Activated T-helper 1 cell treated with anti-CD3 and anti-CD28 coated beads, Interleukin-2, amount 50 U/mL, for 16 hours (primary cell): ENCODE measurements at regions not wholly inside any gene's neighbourhood (a gene's known extent, or its start where the extent isn't known, plus 50 kb on each side); places are given as distances from the start of the nearest gene placed in this dataset.

ENCODE experiments used
- DNase-seq, 2 donors: peaks; one replicate each; pipeline ENCODE4 v3.0.0-alpha.2; 2020; ENCODE audit warnings: low read depth in 1 of 2, low spot score in 1 of 2

DNA sequence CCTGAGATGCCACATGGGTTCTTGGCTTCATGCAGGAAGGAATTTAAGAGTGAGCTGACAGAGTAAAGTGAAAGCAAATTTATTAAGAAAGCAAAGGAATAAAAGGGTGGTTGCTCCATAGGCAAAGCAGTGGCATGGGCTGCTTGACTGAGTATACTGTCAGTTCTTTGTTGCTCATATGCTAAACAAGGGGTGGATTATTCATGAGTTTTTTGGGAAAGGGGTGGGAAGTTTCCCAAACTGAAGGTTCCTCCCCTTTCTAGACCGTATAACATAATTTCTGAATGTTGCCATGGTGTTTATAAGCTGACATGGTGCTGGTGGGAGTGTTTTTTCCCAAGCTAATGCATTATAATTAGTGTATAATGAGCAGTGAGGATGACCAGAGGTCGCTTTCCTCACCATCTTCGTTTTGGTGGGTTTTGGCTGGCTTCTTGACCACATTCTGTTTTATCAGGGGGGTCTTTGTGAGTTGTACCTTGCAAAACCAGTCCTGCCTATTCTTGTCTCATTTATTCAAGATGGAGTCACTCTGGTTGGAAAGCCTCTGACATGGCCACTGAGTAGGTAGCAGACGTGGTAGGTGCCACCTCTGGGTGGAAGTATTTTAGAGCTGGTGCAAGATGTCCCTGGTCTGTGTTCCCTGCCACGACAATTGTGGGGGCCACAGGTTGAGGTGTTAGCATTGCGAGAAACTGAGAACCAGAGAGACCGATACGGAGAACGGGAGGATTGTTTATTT is 107.5 kb upstream of the SDK1 start:
- DNase-seq, result no peak

DNA sequence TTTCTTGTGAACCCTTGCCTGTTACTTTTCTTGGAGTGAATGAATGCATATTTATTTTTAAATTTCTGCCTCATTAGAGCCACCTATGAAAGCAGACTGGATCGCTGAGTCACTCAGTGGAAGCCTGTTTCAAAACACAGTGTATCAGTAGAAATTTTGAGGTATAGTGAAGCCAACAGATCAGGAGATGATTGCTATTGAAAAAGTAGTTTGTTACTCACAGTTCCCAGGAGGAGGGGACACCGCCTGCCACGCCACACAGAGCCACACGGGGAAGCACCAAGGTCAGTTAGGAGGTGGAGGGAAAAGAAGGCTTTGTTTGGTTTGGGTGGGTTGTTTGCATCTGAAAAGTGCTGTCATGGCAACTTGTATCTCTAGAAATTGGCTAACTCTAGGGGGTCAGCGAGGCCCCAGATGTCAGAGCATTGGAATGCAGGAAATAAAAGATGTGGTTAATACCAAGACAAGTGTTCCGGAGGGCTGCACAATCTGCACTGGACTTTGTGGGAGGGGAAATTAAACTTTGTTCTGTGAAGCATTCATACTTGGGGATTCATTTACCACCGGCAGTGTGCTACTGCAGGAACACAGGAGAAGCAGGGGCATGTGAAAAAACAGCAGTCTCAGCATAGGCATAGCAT is 106.4 kb upstream of the SDK1 start:
- DNase-seq, result no peak

DNA sequence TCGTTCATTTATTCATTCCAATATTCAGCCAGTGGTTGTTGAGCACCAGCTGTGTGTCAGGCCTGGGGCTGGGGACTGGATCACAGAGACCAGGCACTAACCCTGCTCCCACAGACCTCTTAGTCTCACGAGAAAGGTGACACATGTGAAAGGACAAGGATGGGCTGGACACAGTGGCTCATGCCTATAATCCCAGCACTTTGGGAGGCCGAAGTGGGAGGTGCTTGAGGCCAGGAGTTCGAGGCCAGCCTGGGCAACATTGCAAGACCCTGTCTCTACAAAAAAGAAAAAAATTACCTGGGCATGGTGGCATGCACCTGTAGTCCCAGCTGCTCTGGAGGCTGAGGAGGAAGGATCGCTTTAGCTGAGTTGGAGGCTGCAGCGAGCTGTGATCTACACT is 105.9 kb upstream of the SDK1 start:
- no peak for DNase-seq

DNA sequence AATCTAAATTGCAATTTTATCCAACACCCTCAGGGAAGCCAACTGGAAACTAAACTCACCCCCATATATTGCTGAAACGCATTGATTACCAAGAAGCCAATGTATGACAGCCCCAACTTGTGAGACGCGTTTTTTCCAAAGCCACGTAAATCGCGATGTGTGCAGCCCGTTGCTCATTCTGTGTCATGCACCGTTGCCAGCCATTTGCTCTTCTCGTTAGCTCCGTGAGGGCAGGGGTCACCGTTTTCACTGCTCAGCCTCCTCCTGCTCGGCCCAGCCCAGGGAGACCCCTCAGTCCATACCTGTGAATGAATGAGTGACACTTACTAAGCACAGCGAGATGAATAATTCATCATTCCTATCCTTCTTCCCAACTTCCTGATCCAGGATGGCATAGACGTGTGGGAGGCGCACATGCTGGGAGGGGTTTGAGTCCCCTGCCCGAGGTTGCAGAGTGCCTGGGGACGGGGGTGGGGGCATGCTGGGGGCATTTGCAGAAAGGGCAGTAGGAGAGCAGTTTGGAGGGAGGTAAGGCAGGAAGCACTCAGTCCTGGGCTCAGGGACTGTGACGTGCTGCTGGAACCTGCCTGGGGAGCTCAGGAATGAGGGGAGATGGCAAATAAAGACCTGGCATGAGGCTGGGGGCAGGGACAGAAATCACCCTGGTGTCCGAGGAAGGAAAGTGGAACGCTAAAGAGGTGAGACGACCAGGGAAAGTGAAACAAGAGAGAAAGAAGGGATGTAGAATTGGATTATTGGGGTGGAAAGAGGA is 104.2 kb upstream of the SDK1 start:
- DNase-seq, result no peak

DNA sequence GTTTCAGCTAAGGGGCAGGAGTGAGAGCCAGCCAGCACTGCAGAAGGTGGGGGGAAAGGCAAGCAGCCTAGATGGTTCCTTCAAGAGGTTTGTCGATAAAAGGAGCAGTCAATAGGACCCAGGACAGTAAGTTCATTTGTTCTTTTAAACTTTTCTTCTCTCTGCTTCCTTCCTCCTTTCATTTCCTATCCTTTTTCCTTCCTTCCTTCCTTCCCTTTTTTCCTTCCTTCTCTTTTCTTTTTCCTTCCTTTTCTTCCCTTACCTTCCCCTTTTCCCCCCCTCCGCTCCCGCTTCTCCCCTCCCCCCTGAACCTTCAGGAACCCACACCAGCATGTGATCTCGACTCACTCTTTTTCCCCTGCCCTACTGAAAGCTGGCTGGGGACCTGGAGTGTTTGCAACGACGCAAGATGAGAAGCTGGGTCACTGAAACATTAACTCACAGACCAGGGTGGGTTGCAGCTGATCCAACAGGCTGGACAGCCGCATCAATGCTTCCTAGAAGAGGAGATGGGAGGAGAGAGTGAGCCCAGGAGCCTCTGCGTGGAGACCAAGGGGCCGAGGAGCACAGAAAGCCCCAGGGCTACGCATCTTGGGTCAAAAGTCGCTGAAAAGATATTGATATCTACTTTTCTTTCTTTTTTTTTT is 103.4 kb upstream of the SDK1 start:
- no peak for DNase-seq

DNA sequence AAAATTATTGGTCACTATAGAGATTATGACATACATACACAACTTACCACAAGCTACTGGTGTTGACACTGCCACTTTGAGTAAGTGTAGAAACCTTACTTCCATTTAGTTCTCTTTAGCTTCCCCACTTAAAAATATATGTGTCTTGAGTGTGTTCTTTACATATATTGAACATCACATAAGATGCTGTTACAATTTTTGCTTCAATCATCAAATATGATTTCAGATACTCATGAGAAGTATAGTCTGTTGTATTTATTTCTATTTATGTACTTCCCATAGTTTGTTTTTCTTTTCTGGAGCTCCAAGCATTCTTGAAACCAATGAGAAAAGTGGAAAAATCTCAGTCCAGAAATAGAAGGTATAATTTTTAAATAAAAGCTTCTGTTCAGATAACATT is 102.7 kb upstream of the SDK1 start:
- no peak for DNase-seq

DNA sequence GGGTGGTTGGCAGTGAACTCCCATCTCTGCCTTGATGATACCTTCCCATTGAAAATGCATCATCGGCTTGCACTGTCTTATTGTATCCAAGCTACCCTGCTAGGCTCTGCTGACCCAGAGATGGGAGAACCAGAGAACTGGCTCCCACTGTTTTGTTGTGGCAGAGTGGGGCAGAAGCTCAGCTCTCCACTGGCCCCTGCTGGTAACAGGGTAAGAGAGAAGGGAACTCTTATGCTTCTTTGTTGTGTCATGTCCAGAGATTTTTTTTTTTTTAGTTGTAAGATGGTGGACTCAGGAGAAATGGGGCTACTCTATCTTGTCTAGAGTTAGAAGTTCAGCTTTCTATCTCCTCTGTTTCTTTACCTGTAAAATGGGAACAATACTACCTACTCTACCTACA is 100.5 kb upstream of the SDK1 start:
- no peak for DNase-seq

DNA sequence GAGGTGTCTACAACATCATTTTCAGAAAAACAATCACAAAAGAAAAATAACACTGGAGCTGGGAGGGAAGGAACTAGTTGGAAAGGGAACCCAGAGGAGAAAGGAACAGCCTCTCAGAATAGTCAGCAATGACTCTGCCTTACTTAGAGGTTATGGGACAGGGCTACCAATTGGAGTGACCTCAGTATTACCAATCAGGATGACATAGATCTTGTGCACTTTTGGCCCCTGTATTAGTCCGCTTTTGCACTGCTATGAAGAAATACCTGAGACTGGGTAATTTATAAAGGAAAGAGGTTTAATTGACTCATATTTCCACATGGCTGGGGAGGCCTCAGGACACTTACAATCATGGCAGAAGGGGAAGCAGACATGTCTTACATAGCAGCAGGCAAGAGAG is 99.7 kb upstream of the SDK1 start:
- DNase-seq, result no peak

DNA sequence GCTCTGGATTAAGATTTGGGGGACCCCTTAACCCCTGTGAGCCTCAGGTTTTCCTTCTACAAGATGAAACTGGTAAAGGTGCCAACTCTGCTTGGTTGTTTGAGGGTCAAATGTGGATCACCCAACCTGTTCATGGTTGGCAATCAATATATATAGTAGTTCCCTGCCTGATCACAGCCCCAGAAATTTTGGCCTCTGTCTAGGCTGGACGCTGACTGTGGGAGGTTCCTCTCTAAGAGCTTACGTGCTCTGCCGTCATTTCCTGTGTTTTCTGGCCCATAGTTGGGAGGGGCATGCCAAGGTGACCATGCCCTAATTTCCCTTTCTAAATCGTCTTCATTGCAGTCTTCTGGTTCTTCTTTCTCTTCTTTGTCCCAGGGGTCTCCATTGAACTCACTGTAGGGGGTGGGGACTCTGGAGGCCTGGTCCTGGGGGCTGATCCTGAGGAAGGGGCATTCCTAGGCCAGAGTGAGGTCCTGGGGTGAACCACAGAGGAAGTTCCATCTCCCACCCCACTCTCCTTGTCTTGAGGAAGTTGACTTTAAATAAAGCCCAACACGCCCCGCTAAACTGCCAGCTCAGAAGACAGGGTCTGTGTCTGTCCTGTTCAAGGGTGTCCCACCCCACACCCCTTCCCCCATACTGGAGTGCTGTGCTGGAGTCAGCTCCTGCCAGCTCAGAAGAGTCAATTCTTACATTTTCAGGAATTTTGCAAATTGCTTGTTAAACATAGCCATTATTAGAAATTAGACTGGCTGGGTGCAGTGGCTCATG is 98.9 kb upstream of the SDK1 start:
- DNase-seq, result no peak

DNA sequence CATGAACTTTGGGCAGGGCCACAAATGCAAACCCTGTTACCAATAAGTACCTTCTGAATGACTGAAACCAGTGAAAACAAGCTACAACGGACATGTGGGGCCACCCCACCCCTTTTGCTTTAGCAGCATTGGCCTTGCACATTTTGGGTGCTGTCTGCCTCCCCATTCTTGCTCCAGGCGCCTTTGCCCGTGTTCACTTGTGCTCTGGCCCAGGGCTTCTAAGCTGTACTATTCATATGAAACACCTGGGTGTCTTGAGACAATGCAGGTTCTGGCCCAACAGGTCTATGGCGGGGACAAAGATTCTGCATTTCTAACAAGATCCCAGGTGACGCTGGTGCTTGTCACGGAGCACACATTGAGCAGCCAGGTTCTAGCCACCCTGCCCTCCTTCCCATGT is 96.5 kb upstream of the SDK1 start:
- no peak for DNase-seq

DNA sequence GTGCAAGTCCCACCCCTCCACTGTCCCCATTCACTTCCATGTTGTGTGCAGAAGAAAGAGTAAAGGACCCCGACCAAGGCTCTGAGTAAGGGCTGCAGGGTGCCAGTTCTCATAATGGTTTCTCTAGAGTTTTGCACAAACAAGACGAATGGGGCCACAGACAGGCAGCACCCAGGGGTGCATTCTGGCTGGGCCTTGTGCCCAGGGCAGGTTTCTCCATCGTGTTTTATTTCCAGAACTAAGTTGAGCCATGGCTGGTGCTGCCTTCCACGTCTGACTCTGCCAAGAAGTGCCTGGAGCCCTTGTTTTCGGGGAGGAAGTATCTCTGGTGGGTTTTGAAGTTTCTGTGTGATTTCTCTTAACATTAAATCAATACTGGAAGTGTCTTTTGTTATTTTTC is 95.0 kb upstream of the SDK1 start:
- no peak for DNase-seq

DNA sequence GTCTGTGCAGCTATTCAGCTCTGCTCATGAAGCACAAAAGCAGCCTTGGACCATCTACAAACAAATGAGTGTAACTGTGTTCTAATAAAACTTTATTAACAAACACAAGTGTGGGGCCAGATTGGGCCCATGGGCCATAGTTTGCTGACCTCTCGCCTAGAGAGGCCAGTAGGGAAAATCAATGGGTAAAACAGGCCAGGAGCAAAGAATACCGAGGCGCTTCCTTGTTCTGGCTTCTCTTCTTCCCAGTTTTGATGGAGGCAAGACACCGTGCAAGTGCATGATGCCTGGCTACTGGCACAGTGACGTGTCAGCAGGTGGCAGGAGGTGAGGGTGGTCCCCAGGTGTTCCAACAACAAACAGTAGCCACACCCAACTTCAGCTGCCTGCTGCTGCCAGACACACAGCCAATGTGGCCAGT is 94.3 kb upstream of the SDK1 start:
- DNase-seq, result no peak

DNA sequence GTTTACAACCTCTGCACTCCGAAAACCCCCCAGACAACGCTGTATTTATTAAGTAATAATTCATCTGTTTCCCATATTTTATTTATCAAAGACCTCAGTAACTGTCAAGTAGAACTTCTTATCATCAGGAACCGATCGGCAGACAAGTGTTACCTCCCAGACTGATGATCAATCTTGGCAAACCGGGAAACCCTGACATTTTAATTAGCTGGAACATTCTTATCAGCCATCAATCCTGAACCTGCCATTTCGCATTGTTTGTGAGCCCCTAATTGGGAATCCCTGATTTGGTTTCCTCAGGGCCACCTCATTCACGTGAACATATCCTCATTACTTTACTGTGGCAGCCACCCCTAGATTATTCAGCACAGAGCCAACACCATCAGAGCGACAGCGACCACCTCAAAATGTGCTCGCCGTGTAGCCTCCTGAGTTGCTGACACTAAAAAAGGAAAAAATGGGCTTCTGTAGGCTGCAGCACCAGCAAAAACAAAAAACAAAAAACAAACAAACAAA is 93.6 kb upstream of the SDK1 start:
- DNase-seq, result no peak

DNA sequence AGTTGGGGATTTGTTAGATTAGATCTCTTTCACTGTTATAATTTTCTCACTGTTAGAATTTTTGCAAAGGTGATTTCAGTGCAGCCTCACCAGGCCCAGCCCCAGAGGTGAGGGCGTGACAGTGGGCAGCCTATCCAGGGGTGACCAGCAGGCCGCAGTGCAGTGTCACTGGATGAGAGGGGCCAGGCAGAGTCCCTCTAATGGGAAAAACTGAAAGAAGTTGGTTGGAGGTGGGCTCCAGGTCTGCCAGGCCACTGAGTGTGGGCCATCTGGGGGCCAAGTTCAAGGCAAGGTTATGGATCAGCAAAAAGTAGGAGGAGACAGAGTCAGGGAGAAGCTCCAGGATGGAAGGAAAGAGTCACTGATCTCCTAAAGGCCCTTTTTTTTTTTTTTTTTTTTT is 90.5 kb upstream of the SDK1 start:
- DNase-seq, result no peak

DNA sequence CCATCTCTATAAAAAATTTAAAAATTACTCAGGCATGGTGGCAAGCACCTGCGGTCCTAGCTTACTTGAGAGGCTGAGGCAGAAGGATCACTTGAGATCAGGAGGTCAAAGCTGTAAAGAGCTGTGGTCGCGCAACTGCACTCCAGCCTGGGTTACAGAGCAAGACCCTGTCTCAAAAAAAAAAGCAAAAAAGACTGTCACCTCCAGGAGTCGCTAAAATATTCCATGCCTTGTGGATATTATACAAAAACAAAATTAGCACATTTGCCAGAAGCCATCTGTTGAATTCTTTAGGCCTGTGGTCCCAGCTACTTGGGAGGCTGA is 87.0 kb upstream of the SDK1 start:
- DNase-seq, result no peak

DNA sequence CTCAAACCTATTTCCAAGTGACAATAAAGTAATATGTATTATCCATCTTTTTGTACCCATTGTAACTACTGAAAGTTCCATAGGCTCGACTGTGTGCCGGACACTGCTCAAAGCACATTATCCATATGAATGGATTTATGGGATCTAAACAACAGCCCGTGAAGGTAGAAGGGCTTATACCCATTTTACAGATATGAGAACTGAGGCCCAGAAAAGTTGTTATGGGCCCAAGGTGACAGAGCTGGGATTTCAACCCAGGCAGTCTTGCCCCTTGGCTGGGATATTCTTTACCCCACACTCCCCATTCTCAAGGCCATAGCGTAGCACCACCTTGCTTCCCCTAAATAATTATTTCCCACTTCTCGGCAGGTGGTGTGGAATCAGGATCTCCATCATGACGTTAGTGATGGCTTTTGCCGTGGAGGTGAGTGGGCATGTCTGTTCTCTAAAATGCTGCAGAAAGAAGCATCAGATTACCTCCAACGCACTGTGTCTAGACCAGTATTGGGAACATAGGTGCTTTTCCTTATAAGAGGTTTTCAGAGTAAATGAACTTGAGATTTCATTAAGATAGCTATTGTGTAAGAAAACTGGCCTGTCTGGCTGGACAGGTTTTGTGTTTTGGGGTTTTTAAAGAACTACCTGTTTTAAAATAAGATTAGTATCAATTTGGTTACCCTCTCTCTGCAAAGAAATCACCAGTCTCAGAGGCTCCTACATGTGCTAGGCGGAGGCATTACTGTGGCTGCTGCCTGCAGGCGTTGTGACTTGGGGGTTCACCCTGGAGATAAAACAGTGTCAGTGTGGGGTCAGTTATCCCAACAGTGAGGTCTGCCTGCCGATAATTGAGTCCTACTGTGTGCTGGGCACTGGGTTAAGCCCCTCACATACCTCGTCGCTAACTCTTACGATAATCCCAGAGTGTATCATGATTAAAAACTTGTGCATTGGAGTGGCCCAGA is 85.1 kb upstream of the SDK1 start:
- DNase-seq, result no peak

DNA sequence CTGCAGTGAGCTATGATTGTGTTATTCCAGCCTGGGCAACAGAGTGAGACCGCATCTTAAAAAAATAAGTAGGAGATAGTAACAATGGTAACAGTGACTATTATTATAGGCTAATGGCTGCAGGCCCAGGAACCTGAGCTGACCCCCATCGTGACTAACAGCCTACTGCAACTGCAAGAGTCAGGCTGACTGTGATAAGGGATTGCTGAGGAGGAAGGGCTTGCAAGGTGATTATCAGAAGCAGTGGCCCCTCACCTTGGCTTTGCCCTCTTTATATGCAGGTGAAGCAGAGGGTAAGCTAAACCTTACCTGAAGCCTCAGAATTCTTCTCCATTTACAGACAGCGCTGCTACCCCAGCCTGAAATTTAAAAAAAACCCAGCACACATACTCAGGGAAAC is 83.9 kb upstream of the SDK1 start:
- no peak for DNase-seq

DNA sequence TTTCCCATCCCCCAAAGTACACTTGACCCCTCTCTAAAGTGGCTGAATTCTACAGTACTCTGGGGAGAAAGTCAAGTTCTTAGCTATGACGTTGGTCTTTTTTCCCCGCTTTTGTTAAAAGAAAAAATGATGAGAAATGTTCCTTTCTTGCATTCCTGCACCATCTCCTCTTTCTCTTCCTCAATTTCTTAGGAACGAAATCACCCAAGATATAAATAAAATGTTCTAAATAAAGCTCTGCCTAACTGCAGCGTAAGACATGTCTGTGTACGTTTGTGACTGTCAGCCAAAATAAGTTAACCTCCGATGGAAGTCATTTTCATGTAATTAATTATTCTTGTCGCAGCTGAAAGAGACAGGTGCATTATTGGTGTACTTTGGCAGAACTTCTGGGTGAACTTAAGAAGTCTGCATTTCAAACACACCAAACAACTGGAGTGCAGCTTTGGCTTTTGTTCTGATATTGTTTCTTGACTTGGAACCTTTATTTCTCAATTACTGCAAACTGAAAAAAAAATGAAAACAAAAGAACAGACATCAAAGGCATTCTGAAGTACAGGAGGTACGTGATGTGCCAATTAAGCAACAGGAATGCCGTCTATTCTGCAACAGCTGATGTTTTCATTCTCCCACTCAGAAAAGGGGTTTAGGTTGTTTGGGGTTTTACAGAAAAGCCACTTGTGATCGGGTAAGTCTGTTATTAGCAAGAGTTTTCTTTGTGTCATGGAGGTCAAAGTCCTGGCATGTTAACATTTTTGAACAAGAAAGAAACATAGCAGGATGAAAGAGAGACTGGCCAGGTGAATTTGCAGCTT is 82.4 kb upstream of the SDK1 start:
- DNase-seq, result no peak

DNA sequence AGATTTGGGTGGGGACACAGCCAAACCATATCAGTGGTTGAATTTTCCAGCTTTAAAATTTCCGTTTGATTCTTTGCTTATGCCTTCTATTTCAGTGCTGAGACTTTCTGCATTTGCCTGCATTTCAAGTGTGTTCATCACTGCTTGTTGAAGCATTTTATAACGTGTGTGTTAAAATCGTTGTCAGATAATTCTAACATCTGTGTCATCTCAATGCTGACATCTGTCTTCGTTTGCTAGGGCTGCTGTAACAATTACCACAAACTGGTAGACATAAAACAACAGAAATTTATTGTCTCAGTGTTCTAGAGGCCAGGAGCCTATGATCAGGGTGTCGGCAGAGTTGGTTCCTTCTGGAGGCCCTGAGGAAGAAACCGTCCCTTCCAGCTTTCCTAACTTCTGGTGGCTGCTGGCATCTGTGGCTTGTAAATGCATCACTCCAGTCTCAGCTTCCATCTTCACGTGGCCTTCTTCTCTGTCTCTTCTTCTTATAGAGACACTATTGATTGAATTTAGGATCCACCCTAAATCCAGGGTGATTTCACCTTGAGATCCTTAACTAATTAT is 71.1 kb upstream of the SDK1 start:
- no peak for DNase-seq
